Fibroblast of the aortic adventitia (primary cell): ENCODE measurements at regions not wholly inside any gene's neighbourhood (a gene's known extent, or its start where the extent isn't known, plus 50 kb on each side); places are given as distances from the start of the nearest gene placed in this dataset.

Experiments used
- DNase-seq: peaks from one replicate; pipeline ENCODE4 v3.0.0-alpha.2; 2010; ENCODE audit warnings: low read depth
- H3K4me3 ChIP-seq: 2 replicates; pipeline ENCODE4 v1.5.1; 2011; ENCODE audit warnings: low read depth, mild to moderate bottlenecking, control low read depth, low read length, moderate library complexity
- TF ChIP-seq, protein P1 (sequence below): IDR thresholded peaks from 2 replicates; pipeline ENCODE4 v1.5.1; 2011; ENCODE audit warnings: mild to moderate bottlenecking, low read length, control low read depth, inconsistent platforms; ENCODE audit not compliant: insufficient read depth

DNA sequence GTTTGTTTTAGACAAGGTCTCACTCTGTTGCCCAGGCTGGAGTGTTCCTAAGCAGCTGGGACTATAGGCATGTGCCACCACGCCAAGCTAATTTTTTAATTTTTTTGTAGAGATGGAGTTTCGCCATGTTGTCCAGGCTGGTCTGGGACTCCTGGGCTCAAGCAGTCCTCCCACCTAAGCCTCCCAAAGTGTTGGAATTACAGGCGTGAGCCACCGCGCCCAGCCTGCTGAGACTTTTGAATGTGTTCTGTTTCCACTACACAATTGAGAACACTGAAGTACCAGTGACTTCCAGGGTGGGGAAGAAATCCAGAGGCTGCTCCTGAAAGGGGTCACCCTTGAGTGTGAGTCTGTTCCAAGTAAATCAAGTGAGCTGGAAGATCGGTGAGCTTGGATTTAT is 81.3 kb upstream of the ARMC2 start:
- TF ChIP-seq, protein P1, sequence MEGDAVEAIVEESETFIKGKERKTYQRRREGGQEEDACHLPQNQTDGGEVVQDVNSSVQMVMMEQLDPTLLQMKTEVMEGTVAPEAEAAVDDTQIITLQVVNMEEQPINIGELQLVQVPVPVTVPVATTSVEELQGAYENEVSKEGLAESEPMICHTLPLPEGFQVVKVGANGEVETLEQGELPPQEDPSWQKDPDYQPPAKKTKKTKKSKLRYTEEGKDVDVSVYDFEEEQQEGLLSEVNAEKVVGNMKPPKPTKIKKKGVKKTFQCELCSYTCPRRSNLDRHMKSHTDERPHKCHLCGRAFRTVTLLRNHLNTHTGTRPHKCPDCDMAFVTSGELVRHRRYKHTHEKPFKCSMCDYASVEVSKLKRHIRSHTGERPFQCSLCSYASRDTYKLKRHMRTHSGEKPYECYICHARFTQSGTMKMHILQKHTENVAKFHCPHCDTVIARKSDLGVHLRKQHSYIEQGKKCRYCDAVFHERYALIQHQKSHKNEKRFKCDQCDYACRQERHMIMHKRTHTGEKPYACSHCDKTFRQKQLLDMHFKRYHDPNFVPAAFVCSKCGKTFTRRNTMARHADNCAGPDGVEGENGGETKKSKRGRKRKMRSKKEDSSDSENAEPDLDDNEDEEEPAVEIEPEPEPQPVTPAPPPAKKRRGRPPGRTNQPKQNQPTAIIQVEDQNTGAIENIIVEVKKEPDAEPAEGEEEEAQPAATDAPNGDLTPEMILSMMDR = no peak
- no peak for DNase-seq
- no peak overlapping the region for H3K4me3 ChIP-seq

DNA sequence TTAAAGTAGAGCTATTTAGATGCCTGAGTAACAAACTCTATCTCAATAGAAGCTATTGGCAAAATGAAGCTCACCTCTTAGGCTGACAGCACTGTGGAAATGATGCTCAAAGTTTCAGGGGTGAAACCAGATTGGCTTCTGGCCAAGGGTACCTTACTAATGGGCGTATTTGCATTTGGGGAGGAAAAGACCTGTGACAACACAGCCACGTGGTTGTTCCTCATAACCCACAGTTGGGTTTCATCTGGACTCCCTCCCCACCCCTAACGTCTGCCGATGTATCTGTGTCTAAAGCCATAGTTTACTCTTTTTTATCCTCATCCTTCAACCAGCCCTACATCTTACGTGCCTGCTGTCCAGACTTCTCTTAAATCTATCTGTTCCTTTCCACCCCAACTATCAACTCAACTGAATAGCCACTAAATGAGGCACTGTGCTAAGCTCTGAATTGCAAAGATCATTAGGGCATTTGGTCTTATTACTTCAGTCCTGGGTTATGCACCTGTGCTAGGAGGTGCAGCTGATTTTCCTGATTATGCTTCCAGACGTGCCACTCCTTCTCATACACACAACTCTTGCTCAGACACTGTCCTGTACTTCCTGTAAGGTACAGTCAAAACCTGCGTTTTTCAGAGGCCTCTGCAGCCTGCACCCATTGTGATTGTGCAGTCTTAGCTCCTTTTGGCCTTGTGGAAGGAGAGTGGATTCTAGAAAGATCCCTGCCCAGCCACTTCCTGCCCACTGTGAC is 80.6 kb upstream of the ARMC2 start:
- no peak overlapping the region for H3K4me3 ChIP-seq
- TF ChIP-seq, protein P1 = no peak
- no peak for DNase-seq

DNA sequence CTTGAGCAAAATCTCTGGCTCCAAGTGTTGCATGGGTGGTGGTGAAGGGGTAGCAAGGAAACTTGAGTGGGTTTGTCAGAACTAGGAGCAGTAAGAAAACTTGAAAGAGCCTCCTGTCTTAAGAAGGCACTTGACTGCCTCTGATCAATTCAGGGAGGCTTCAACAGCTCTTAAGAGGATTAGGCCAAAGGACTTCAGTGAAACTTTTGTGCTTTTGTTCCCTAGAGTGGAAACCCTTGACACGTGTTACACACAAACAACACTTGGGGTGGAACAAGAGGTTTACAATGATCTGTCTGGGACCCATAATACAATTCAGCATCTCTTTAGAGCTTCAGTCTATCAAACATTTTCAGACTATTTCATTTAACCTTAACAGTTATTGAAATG is 80.1 kb upstream of the ARMC2 start:
- no peak overlapping the region for H3K4me3 ChIP-seq
- DNase-seq = no peak
- TF ChIP-seq, protein P1 = no peak

DNA sequence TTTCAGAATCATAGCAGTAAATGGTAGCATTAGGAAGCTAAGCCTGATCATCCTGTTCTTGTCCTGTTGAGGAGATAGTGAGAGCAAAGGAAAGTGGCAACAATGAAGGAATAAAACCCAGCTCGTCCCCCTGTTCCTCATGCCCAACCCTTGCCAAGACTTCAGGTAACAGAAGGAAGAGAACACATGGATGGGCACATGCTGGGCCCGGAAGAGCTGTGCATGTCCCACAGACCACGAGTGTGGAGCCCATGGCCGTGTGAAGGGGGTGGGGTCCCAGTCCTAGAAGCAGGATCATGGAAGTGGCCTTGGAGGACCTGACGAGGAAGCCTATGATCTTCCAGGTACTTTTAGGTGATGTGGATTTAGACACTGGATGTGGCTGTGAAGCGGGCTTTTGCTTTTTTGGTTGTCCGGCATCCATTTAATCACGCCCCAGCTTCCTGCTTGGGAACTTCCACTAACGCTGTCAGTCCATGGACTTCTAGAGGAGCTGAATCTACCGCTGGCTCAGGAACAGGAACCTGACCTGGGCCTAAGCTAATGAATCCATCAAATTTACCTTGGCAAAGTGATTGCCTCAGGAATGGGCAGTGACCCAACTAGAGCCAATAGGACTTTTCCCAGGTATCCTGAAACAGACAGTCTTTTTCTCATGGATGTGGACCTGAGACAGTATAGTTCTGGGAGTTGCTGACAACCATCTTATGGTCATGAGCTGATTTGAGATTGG is 79.3 kb upstream of the ARMC2 start:
- no peak overlapping the region for H3K4me3 ChIP-seq
- DNase-seq = no peak
- TF ChIP-seq, protein P1 = no peak

DNA sequence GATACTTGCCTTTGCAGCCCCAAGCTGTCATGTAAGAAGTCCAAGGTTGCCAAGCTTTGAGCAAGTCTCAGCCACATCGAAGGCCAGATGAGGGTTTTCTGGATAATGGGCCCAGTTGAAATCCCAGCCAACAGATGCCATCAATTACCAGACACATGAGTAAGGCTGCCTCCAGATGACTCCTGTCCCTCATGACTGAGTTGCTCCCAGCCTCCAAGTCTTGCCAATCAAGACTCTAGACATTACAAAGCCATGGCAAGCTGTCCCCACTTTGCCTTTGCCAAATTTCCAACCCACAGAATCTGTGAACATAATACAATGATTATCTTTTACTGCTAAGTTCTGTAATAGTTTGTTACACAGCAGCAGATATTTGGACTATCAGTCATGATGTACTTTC is 76.8 kb upstream of the ARMC2 start:
- no peak overlapping the region for H3K4me3 ChIP-seq
- TF ChIP-seq, protein P1 = no peak
- DNase-seq = peak; percentile 51

DNA sequence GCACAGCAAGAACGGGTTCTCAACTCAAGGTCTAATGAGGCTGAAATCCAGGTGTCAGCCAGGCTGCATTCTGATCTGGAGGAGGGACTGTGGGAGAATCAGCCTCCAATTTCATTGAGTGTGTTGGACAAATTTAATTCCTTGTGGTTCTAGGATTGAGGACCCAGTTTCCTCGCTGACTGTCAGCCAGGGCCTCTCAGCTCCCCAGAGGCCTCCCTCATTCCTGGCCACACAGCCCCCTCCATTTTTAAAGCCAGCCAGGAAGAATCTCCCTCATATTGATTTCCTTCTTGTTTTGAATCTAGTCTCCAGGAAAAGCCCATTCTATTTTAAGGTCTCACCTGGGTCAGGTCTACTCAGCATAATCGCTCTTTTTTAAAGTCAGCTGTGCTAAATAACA is 73.7 kb upstream of the ARMC2 start:
- H3K4me3 ChIP-seq = no peak overlapping the region
- TF ChIP-seq, protein P1 = no peak

More for the DNA sequence above, 73.7 kb upstream of the ARMC2 start:
- DNase-seq = no peak
